ENCODE measurements at regions not wholly inside any gene's neighbourhood (a gene's known extent, or its start where the extent isn't known, plus 50 kb on each side); places are given as distances from the start of the nearest gene placed in this dataset.

GRCh38 chr18:51921862-51922261 lies 418.1 kb upstream of the DCC start:
- ChIA-PET CTCF (no interaction called here), POLR2A (no interaction called here)
- Mint-ChIP-seq H3K27ac (no peak overlapping the region), H3K4me3 (no peak overlapping the region), H3K27me3 (ENCODE audit: low read depth) (no peaks in the 10 kb centered on the region), H3K36me3 (peaks cover 9% of the 10 kb centered on the region), H3K9me3 (peaks cover 33% of the 10 kb centered on the region), H3K4me1 (peaks cover 11% of the 10 kb centered on the region)
- TF ChIP-seq ETV6 (CRISPR knock-in tag; IDR thresholded peaks at IDR 0.05) = no peak
- no peak for TF ChIP-seq STAT6 (CRISPR knock-in tag; conservative IDR thresholded peaks at IDR 0.05; ENCODE audit: low read depth)
- TF ChIP-seq ZNF219 (CRISPR knock-in tag; IDR thresholded peaks at IDR 0.05; ENCODE audit: borderline replicate concordance) = no peak
- TF ChIP-seq ATF1 (CRISPR knock-in tag; IDR thresholded peaks at IDR 0.05) = no peak
- no peak for TF ChIP-seq ZNF416 (CRISPR knock-in tag; IDR thresholded peaks at IDR 0.05)
- TF ChIP-seq CBFB (CRISPR knock-in tag; IDR thresholded peaks at IDR 0.05; ENCODE audit: low read depth) = no peak
- TF ChIP-seq RORB (CRISPR knock-in tag; IDR thresholded peaks at IDR 0.05) = no peak
- no peak for TF ChIP-seq NFATC4 (CRISPR knock-in tag; IDR thresholded peaks at IDR 0.05)
- no peak for TF ChIP-seq CDX4 (CRISPR knock-in tag; IDR thresholded peaks at IDR 0.05; ENCODE audit: borderline replicate concordance)
- no peak for TF ChIP-seq MLX (CRISPR knock-in tag; IDR thresholded peaks at IDR 0.05)
- TF ChIP-seq PRDM15 (CRISPR knock-in tag; IDR thresholded peaks at IDR 0.05) = no peak
- no peak for TF ChIP-seq ZNF396 (CRISPR knock-in tag; IDR thresholded peaks at IDR 0.05; ENCODE audit: borderline replicate concordance)
- no peak for TF ChIP-seq CTCF (IDR thresholded peaks at IDR 0.05)
- no peak for TF ChIP-seq NR1H2 (CRISPR knock-in tag; IDR thresholded peaks at IDR 0.05)
- no peak for TF ChIP-seq TCF7 (CRISPR knock-in tag; IDR thresholded peaks at IDR 0.05; ENCODE audit: low read depth)
- DNase-seq (ENCODE audit: low spot score) = no peak
- ATAC-seq = no peak

- H3K4me3 Mint-ChIP-seq = no peak overlapping the region
- ChIA-PET CTCF (no interaction called here), POLR2A (interaction anchor here (0.5 kb wide), 1 partner anchor 412 kb away, joined by 3 read pairs; no protein-coding TSS in a partner anchor)
- TF ChIP-seq OVOL2 (CRISPR knock-in tag; IDR thresholded peaks at IDR 0.05; ENCODE audit: borderline replicate concordance) = no peak
- peaks cover 41% of the 10 kb centered on the region for H3K9me3 Mint-ChIP-seq
- no peak for ATAC-seq
- H3K4me1 Mint-ChIP-seq = peaks cover 17% of the 10 kb centered on the region
- DNase-seq (ENCODE audit: low spot score) = no peak
- peaks cover 22% of the 10 kb centered on the region for H3K36me3 Mint-ChIP-seq
- H3K27ac Mint-ChIP-seq = no peak overlapping the region
- peaks cover 7% of the 10 kb centered on the region; the same call in 1 of the 2 replicates for H3K27me3 Mint-ChIP-seq (ENCODE audit: low read depth)
Measured at GRCh38 chr18:51933903-51934302, 406.1 kb upstream of the DCC start.
